Right atrium auricular region (tissue), 2 donors: ENCODE measurements at regions not wholly inside any gene's neighbourhood (a gene's known extent, or its start where the extent isn't known, plus 50 kb on each side); places are given as distances from the start of the nearest gene placed in this dataset.
"Not testable (repeated sequence)": the region's sequence is repeated elsewhere in the genome, so short reads cannot be mapped to it uniquely, and the experiment has no call there.

ENCODE experiments used
- DNase-seq: peaks from one replicate; pipeline ENCODE4 v3.0.0-alpha.2; 2019; ENCODE audit warnings: low spot score
- H3K27ac ChIP-seq, 2 donors: fragments of 200-600 bp; sonication (generic); 1 replicate in 1 of 2; 2 replicates in 1 of 2; pipeline ENCODE4 v1.5.1; 2016 to 2019
- H3K27me3 ChIP-seq, 2 donors: fragments of 200-600 bp; sonication (generic); one replicate each; pipeline versions ENCODE4 v1.5.1 to v1.6.0; 2017 to 2019
- H3K36me3 ChIP-seq: fragments of 200-600 bp; sonication (generic); one replicate; pipeline ENCODE4 v1.5.1; 2016
- H3K4me1 ChIP-seq, 2 donors: fragments of 200-600 bp; sonication (generic); one replicate each; pipeline versions ENCODE4 v1.5.1 to v1.6.0; 2017 to 2019
- H3K4me3 ChIP-seq, 2 donors: fragments of 200-600 bp; sonication (generic); 1 replicate in 1 of 2; 2 replicates in 1 of 2; pipeline ENCODE4 v1.5.1; 2017 to 2019; ENCODE audit warnings: mild to moderate bottlenecking in 1 of 2, moderate library complexity in 1 of 2
- H3K9me3 ChIP-seq, 2 donors: fragments of 200-600 bp; sonication (generic); one replicate each; pipeline ENCODE4 v1.5.1; 2019
- TF ChIP-seq, protein P1 (sequence below), 2 donors: fragments of 200-600 bp; sonication (generic); IDR thresholded peaks; one replicate each; pipeline ENCODE4 v1.5.1; 2019; ENCODE audit warnings: antibody characterized with exemption in 2 of 2

DNA sequence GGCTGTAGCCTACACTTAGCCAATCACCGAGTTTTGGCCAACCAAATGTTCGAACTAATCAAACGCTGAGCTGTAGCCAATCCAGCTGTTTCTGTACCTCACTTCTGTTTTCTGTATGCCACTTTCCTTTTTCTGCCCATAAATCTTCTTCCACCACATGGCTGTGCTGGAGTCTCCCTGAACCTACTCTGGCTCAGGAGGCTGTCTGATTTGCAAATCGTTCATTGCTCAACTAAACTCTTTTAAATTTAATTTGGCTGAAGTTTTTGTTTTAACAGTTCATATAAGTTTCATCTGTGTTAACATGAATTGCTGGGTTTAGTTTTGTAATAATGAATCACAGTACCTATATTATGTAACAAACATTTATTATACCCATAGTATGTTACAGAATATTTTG lies 160.7 kb upstream of the PCDH7 start:
- Histone ChIP-seq H3K36me3 (no peaks in the 10 kb centered on the region), H3K27me3 (no peaks in the 10 kb centered on the region), H3K27ac (no peak overlapping the region), H3K9me3 (no peaks in the 10 kb centered on the region), H3K4me3 (no peak overlapping the region), H3K4me1 (no peaks in the 10 kb centered on the region)
- TF ChIP-seq, protein P1, sequence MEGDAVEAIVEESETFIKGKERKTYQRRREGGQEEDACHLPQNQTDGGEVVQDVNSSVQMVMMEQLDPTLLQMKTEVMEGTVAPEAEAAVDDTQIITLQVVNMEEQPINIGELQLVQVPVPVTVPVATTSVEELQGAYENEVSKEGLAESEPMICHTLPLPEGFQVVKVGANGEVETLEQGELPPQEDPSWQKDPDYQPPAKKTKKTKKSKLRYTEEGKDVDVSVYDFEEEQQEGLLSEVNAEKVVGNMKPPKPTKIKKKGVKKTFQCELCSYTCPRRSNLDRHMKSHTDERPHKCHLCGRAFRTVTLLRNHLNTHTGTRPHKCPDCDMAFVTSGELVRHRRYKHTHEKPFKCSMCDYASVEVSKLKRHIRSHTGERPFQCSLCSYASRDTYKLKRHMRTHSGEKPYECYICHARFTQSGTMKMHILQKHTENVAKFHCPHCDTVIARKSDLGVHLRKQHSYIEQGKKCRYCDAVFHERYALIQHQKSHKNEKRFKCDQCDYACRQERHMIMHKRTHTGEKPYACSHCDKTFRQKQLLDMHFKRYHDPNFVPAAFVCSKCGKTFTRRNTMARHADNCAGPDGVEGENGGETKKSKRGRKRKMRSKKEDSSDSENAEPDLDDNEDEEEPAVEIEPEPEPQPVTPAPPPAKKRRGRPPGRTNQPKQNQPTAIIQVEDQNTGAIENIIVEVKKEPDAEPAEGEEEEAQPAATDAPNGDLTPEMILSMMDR (IDR thresholded peaks at IDR 0.05), result no peak
- no peak for DNase-seq

- H3K27me3 ChIP-seq, result no peaks in the 10 kb centered on the region
- TF ChIP-seq, protein P1 (IDR thresholded peaks at IDR 0.05), result no peak
- no peak for DNase-seq
- H3K27ac ChIP-seq, result no peak overlapping the region
- H3K36me3 ChIP-seq, result no peaks in the 10 kb centered on the region
- no peaks in the 10 kb centered on the region for H3K4me1 ChIP-seq
- H3K9me3 ChIP-seq, result no peaks in the 10 kb centered on the region
- H3K4me3 ChIP-seq, result no peak overlapping the region
Measured at GRCh38 chr4:30586850-30587249, 133.3 kb upstream of the PCDH7 start.

- not testable (repeated sequence) for H3K27me3 ChIP-seq, H3K4me1 ChIP-seq, H3K27ac ChIP-seq
Measured at GRCh38 chr4:30589669-30590068, 130.5 kb upstream of the PCDH7 start.

DNA sequence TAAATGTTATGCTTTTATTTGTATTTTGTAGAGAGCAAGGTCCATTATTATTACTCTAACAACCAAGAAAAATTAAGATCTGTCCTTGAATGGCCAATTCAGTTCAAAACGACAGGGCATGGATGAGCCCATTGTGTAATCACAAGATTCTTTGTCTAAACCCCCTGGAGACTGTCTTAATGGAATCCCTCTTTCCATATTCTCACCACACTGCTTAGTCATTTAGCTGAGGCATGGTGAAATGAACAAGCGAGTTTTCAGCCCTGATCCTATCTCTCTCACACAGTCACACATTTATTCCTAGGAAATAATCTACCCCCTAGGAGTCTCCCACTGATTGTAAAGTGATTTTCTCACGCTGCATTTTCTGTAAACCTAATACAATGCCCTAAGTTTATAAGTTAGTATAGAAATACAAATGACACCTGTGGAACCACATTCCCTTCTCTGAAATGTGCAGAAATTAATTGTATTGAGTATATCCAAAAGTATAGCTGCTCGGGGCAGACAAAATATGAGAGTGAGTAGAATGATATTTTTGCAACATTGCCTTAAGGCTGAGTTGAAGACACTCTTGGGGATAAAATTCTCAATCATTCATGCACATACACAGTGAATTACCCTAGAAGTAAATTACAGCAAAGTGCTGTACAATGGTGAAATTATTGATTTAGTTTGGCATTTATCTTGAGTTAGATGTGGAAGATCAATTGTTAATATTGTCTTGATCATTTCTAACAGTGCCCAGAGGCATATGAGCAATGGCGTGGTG lies 119.7 kb upstream of the PCDH7 start:
- TF ChIP-seq, protein P1 (IDR thresholded peaks at IDR 0.05), result no peak
- Histone ChIP-seq H3K9me3 (no peaks in the 10 kb centered on the region), H3K27me3 (no peaks in the 10 kb centered on the region)

More at GRCh38 chr4:30589669-30590068, 130.5 kb upstream of the PCDH7 start:
- H3K9me3 ChIP-seq, DNase-seq, H3K36me3 ChIP-seq, H3K4me3 ChIP-seq: not testable (repeated sequence)

GRCh38 chr4:30601070-30601865 lies 118.9 kb upstream of the PCDH7 start:
- no peaks in the 10 kb centered on the region for H3K9me3 ChIP-seq
- no peak overlapping the region for H3K4me3 ChIP-seq
- no peaks in the 10 kb centered on the region for H3K27me3 ChIP-seq
- TF ChIP-seq, protein P1 (IDR thresholded peaks at IDR 0.05), result no peak
- no peak for DNase-seq
- no peaks in the 10 kb centered on the region for H3K4me1 ChIP-seq
- no peak overlapping the region for H3K27ac ChIP-seq
- H3K36me3 ChIP-seq, result no peaks in the 10 kb centered on the region

More for the DNA sequence above, 119.7 kb upstream of the PCDH7 start:
- H3K27ac ChIP-seq, result no peak overlapping the region
- H3K4me3 ChIP-seq, result no peak overlapping the region
- DNase-seq, result no peak
- no peaks in the 10 kb centered on the region for H3K4me1 ChIP-seq
- H3K36me3 ChIP-seq, result no peaks in the 10 kb centered on the region

DNA sequence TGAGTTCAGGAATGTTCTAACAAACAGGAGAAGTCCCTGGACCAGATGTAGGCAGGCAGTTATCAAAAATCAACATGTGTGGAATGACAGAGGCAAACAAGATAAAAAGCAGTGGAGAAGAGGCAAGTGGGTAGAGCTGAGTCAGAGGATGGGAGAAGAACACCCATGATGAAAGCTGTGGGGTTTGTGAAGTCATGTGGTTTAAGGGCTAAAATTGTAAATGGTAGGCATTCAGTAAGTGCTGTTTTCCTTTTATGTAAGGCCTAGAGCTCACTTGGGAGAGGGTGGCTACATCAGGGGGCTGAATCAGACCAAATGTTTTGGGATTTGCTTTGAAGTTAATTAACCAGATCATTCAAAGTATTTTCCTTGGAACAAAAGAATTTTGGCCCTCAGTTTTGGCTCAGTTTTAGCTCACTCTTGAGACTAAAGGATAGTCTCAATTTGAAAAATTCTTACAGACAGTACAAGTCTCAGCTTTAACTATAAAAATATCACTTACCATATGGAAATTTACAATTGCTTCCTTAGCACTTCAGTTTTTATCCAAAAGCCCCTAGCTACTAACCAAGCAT lies 114.5 kb upstream of the PCDH7 start:
- H3K27ac ChIP-seq, result no peak overlapping the region
- H3K4me3 ChIP-seq, result no peak overlapping the region
- DNase-seq, result no peak
- H3K4me1 ChIP-seq, result no peaks in the 10 kb centered on the region
- H3K9me3 ChIP-seq, result no peaks in the 10 kb centered on the region
- TF ChIP-seq, protein P1 (IDR thresholded peaks at IDR 0.05), result no peak
- no peaks in the 10 kb centered on the region for H3K27me3 ChIP-seq
- H3K36me3 ChIP-seq, result no peaks in the 10 kb centered on the region
